ENCODE measurements at regions not wholly inside any gene's neighbourhood (a gene's known extent, or its start where the extent isn't known, plus 50 kb on each side); places are given as distances from the start of the nearest gene placed in this dataset.

DNA sequence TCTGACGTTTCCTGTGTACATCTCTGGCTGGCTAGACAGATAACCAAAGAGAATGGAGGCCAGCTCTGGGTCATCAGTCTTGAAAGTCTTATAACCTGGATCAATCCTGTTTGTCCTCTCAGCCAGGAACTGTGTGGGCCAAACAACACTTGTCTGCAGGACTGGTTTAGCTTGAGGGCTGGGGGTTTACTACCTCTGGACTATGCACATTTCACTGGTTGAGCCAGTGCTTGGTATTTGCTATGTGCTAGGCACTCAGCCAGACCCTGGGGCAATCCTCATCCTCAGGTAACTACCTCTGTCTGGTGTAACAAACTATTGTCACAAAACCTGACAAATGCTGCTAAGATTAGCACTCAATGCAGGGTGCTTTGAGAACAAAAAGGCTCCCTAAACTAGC, 169.7 kb downstream of the HAUS1 start:
- TF ChIP-seq, protein P1, sequence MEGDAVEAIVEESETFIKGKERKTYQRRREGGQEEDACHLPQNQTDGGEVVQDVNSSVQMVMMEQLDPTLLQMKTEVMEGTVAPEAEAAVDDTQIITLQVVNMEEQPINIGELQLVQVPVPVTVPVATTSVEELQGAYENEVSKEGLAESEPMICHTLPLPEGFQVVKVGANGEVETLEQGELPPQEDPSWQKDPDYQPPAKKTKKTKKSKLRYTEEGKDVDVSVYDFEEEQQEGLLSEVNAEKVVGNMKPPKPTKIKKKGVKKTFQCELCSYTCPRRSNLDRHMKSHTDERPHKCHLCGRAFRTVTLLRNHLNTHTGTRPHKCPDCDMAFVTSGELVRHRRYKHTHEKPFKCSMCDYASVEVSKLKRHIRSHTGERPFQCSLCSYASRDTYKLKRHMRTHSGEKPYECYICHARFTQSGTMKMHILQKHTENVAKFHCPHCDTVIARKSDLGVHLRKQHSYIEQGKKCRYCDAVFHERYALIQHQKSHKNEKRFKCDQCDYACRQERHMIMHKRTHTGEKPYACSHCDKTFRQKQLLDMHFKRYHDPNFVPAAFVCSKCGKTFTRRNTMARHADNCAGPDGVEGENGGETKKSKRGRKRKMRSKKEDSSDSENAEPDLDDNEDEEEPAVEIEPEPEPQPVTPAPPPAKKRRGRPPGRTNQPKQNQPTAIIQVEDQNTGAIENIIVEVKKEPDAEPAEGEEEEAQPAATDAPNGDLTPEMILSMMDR (IDR thresholded peaks at IDR 0.05; ENCODE audit: poor library complexity, severe bottlenecking), result no peak
- TF ChIP-seq SMC3 (conservative IDR thresholded peaks at IDR 0.05; ENCODE audit: poor library complexity) (no peak), EZH2 (IDR thresholded peaks at IDR 0.05; ENCODE audit: borderline replicate concordance, insufficient read depth, low read length, poor library complexity, severe bottlenecking) (no peak), RAD21 (conservative IDR thresholded peaks at IDR 0.05) (no peak), EP300 (conservative IDR thresholded peaks at IDR 0.05; ENCODE audit: poor library complexity, severe bottlenecking) (no peak), TAF1 (IDR thresholded peaks at IDR 0.05; ENCODE audit: low read depth) (no peak), POLR2AphosphoS5 (IDR thresholded peaks at IDR 0.05) (no peak)
- TF ChIP-seq, protein P2, sequence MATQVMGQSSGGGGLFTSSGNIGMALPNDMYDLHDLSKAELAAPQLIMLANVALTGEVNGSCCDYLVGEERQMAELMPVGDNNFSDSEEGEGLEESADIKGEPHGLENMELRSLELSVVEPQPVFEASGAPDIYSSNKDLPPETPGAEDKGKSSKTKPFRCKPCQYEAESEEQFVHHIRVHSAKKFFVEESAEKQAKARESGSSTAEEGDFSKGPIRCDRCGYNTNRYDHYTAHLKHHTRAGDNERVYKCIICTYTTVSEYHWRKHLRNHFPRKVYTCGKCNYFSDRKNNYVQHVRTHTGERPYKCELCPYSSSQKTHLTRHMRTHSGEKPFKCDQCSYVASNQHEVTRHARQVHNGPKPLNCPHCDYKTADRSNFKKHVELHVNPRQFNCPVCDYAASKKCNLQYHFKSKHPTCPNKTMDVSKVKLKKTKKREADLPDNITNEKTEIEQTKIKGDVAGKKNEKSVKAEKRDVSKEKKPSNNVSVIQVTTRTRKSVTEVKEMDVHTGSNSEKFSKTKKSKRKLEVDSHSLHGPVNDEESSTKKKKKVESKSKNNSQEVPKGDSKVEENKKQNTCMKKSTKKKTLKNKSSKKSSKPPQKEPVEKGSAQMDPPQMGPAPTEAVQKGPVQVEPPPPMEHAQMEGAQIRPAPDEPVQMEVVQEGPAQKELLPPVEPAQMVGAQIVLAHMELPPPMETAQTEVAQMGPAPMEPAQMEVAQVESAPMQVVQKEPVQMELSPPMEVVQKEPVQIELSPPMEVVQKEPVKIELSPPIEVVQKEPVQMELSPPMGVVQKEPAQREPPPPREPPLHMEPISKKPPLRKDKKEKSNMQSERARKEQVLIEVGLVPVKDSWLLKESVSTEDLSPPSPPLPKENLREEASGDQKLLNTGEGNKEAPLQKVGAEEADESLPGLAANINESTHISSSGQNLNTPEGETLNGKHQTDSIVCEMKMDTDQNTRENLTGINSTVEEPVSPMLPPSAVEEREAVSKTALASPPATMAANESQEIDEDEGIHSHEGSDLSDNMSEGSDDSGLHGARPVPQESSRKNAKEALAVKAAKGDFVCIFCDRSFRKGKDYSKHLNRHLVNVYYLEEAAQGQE (IDR thresholded peaks at IDR 0.05; ENCODE audit: borderline replicate concordance), result no peak

Measured in neural cell (in vitro differentiated cells).